GM18951 (cell line): ENCODE measurements at regions not wholly inside any gene's neighbourhood (a gene's known extent, or its start where the extent isn't known, plus 50 kb on each side); places are given as distances from the start of the nearest gene placed in this dataset.

ENCODE experiments used
- POLR2A ChIP-seq: IDR thresholded peaks from 4 replicates; pipeline ENCODE4 v1.6.1; 2011; ENCODE audit warnings: mild to moderate bottlenecking; ENCODE audit not compliant: insufficient read length, insufficient read depth; ENCODE audit errors: extremely low read depth
- in situ Hi-C: fragments of 300-500 bp; cut with MboI; formaldehyde crosslinking; loops from one replicate; pipeline ENCODE4 v1.12.0; 2022; ENCODE audit warnings: low sequenced_read_pairs, mixed read lengths, inconsistent platforms; ENCODE audit not compliant: unreplicated experiment

DNA sequence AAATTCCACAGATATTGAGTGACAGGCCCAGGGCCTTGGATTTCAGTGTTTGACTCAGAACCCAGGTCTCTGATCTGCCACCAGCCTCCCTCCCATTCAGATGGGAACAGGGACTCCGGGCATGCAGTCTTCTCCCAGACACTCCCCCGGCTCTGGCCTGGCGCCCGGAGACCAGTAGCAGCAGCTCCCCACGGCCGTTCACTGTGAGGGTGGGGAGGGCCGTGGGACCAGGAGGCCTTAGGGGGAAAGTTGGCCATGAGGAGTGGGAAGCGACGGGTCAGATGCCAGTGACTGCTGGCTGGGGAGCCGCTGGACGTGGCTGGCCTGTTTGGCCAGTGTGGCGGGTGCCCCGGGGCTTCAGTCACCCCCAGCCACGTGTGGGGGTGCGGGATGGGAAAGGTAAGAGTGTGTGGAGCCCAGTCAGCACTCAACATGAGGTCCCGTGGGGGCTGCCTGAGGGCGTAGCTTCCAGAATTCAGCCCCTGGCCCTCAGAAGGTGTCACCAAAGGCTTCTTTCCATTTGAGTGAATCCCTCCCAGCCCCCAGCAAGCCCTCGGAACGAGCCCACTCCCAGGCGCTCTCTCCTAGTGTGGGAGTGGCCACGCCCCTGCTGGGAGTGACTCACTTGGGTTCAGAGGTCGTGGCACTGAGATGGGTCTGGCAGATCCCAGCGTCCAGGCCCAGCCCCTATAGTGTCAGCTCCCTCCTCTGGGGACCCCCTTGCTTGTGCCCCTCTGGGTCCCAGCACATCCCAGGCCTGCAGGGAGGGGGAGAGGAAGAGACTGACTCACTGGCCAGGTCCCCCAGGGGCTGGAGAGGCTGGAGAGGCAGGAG lies 309.4 kb downstream of the SEC14L1 start:
- in situ Hi-C loops = no loop called here
- TF ChIP-seq POLR2A = peak; percentile 35

- in situ Hi-C loops = no loop called here
- TF ChIP-seq POLR2A = no peak
Observed at GRCh38 chr17:77450742-77451244, 310.0 kb downstream of the SEC14L1 start.

- peak; percentile 73 for TF ChIP-seq POLR2A
- in situ Hi-C loops = no loop called here
Observed at GRCh38 chr17:77451245-77451893, 310.6 kb downstream of the SEC14L1 start.

DNA sequence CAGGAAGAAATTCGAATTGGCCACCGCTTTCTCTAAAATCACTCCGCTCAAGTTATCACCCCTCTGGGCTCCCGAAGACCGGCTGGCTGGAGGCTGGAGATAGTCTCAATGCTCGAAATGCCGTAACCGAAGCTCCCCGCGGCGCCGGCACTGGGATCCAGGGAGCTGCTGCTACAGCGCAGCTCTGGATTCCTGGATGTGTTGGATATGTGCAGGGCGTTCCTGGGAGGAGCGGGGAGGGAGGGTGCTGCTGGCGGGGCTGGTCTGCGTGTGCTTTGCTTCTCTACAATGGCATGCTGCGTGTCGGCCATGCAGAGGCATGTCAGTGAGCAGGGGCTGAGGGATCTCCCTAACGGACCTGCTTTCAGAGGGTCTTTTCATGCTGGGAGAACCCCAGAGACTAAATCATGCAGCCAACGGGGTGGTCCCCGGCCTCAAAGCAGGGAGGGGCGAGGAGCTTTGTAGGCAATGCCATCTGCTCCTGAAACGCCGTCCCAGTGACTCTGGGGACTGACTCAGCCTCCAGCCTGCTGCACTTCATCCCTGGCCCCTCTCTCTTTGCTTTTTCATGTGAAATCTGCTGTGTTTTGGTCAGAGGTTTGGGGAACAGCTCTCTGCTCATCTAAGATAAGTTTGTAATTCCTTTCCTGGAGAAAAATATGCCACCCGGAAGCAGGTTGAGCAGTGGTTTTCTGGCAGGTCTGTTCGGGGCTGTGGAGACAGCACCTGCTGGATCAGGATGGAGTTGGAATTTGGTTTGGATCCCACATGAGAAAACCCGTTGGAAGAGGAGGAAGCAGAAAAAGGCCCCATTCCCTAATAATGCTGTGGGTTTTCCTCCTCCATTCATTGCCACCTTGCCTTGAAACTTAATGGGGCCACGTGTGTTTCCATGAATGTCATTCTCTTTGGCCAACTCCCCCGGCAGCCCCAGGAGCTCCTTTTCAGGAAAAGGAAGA lies 311.4 kb downstream of the SEC14L1 start:
- in situ Hi-C loops = no loop called here
- peak; percentile 45 for TF ChIP-seq POLR2A

GRCh38 chr17:77453613-77454241 lies 313.0 kb downstream of the SEC14L1 start:
- in situ Hi-C loops = no loop called here
- TF ChIP-seq POLR2A = peak; percentile 56

- in situ Hi-C loops = no loop called here
- TF ChIP-seq POLR2A = no peak
Observed at GRCh38 chr17:77454242-77455095, 313.7 kb downstream of the SEC14L1 start.

DNA sequence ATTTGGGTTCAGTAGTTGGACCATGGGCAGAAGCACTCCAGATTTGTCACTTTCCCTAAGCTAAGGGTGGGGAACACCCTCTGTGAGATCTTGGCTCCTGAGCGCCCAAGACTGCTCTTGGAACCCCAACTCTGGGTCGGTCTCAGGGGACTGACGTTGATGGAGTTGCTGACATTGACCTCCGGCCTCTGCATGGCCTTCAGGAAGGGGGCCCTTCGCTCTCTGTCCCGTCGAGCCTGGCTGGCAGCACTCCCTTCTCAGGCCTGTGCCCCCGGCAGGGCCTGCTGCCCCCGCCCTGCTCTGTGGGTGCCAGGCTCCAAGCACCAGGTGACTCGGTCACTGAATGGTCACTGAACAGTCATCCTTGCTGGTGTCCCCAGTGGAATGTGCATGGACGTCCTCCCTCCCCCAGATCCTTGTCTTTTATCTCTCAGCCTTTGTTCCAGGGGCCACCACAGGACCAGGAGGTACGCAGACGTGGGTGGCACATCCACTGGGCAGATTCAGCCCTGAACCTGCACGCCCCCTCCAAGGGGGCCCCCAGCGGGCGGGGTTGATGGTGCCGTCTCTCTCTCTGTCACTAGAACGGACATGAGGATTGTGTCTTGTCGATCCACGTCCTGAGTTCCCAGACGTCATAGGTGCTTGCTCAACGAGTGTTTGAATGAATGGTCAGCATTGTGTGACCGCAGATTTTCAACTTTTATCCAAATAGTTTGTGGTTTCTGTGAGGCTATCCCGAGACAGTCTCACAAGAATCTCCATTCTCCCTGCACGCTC lies 314.5 kb downstream of the SEC14L1 start:
- in situ Hi-C loops = no loop called here
- no peak for TF ChIP-seq POLR2A

DNA sequence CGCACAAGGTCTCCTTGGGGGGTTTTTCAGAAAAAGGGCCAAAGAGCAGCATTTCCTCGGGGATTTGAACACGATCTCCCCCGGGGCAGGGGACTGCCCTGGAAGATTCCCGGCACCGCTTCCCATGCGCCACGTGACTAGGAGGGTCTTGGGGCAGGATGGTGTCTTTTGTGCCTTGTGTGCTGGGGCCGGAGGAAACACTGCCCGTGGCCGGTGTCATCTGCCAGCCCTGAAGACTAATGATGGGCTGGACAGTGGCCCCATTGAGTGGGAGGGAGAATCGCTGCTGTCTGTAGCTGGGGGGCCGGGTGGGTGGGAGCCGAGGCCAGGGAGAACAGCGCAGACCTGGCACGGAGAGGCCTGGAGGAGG lies 315.1 kb downstream of the SEC14L1 start:
- no peak for TF ChIP-seq POLR2A
- in situ Hi-C loops = no loop called here

- TF ChIP-seq POLR2A = no peak
- in situ Hi-C loops = no loop called here
Observed at GRCh38 chr17:77456271-77456950, 315.6 kb downstream of the SEC14L1 start.

DNA sequence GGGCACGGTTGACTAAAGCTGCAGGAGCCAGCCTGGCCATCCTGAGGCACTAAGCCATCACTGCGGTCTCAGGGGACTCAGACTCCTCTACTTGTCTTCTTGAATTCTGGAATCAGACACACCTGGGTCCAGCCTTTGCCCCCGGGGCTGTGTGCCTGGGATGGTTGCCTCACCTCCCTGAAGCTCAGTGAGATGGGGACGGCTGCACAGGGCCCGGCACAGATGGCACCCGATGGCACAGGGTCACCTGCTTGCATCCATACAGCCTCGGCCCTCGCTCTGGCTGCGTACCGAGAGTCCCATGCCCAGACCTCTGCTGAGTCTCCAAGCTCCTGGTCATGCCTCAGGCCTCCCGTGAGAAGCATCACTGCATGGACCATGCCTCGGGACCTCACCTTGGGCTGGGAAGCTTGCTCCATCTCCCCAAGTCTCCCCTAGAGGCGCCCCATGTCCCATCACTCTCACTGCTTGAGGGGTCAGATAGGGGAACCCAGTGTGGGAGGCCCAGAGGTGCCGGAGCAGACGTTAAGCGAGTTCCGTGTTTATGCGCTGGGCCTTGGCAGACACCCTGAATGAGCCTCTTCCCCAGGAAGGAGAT lies 316.3 kb downstream of the SEC14L1 start:
- in situ Hi-C loops = no loop called here

More for the DNA sequence above, 316.3 kb downstream of the SEC14L1 start:
- no peak for TF ChIP-seq POLR2A
